Muscle of back (tissue), 3 donors: ENCODE measurements at regions not wholly inside any gene's neighbourhood (a gene's known extent, or its start where the extent isn't known, plus 50 kb on each side); places are given as distances from the start of the nearest gene placed in this dataset.

Source experiments
- DNase-seq, 3 donors: peaks; one replicate each; pipeline versions ENCODE4 v3.0.0 to v3.0.0-alpha.2; 2013

- no peak for DNase-seq
These were observed 122.7 kb downstream of the ZNF518B start for GRCh38 chr4:10334506-10335028.

GRCh38 chr4:10333942-10334341 lies 123.3 kb downstream of the ZNF518B start:
- DNase-seq = no peak

GRCh38 chr4:10326075-10326474 lies 131.2 kb downstream of the ZNF518B start:
- DNase-seq = no peak

- DNase-seq = no peak
These were observed 135.3 kb downstream of the ZNF518B start for GRCh38 chr4:10321931-10322330.

GRCh38 chr4:10320130-10320529 lies 137.1 kb downstream of the ZNF518B start:
- no peak for DNase-seq

GRCh38 chr4:10317345-10317744 lies 139.9 kb downstream of the ZNF518B start:
- DNase-seq = no peak

- no peak for DNase-seq
These were observed 140.4 kb downstream of the ZNF518B start for GRCh38 chr4:10316851-10317250.

GRCh38 chr4:10315638-10316037 lies 141.6 kb downstream of the ZNF518B start:
- DNase-seq = no peak

GRCh38 chr4:10312568-10312967 lies 144.7 kb downstream of the ZNF518B start:
- DNase-seq = no peak

- no peak for DNase-seq
These were observed 145.3 kb downstream of the ZNF518B start for GRCh38 chr4:10311939-10312338.

- no peak for DNase-seq
These were observed 151.4 kb downstream of the ZNF518B start for GRCh38 chr4:10305816-10306215.

- DNase-seq = no peak
These were observed 153.9 kb downstream of the ZNF518B start for GRCh38 chr4:10303291-10303690.

- no peak for DNase-seq
These were observed 155.1 kb downstream of the ZNF518B start for GRCh38 chr4:10302096-10302495.

GRCh38 chr4:10299601-10300000 lies 157.6 kb downstream of the ZNF518B start:
- DNase-seq = no peak

GRCh38 chr4:10298681-10299080 lies 158.5 kb downstream of the ZNF518B start:
- no peak for DNase-seq

- no peak for DNase-seq
These were observed 160.5 kb downstream of the ZNF518B start for GRCh38 chr4:10296730-10297129.

- DNase-seq = no peak
These were observed 161.9 kb downstream of the ZNF518B start for GRCh38 chr4:10295301-10295700.

GRCh38 chr4:10289538-10289906 lies 167.7 kb downstream of the ZNF518B start:
- DNase-seq = no peak

- no peak for DNase-seq
These were observed 168.2 kb downstream of the ZNF518B start for GRCh38 chr4:10288830-10289537.

GRCh38 chr4:10285028-10285427 lies 168.4 kb upstream of the WDR1 start:
- no peak for DNase-seq

- DNase-seq = no peak
These were observed 167.2 kb upstream of the WDR1 start for GRCh38 chr4:10283761-10284160.

- DNase-seq = no peak
These were observed 165.4 kb upstream of the WDR1 start for GRCh38 chr4:10281996-10282395.

- DNase-seq = no peak
These were observed 162.7 kb upstream of the WDR1 start for GRCh38 chr4:10279261-10279660.

GRCh38 chr4:10278071-10278470 lies 161.5 kb upstream of the WDR1 start:
- no peak for DNase-seq
